ENCODE measurements at regions not wholly inside any gene's neighbourhood (a gene's known extent, or its start where the extent isn't known, plus 50 kb on each side); places are given as distances from the start of the nearest gene placed in this dataset.

DNA sequence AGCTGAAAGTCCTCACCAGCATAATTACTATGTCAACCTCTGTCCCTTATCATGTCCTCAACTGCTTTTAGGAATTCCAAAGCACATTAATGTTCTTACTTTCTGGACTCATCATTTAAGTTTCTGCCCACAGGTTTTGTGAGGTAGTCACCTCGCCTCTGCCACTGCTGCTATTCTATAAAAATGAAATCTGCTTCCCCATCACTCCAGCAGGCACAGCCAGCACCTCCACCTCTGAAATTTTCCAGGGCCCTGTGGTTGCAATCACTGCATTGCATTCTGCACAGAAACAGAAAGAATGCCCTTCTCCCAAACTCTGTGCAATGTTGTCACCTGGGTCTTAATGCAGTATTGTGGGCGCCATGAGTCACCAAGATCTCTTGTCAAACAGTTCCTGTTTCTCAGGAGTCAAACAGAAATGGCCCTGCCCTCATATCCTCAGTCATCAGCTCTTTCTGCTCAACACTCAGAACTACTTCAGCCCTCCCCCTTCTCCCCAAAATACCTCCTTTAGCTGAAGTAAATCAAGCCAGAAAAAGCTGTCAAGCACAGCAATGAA, 529.2 kb upstream of the NBEA start:
- CTCF ChIA-PET = no interaction called here
- DNase-seq (ENCODE audit: extremely low spot score) = no peak
- POLR2A ChIA-PET = no interaction called here
- TF ChIP-seq, protein P1, sequence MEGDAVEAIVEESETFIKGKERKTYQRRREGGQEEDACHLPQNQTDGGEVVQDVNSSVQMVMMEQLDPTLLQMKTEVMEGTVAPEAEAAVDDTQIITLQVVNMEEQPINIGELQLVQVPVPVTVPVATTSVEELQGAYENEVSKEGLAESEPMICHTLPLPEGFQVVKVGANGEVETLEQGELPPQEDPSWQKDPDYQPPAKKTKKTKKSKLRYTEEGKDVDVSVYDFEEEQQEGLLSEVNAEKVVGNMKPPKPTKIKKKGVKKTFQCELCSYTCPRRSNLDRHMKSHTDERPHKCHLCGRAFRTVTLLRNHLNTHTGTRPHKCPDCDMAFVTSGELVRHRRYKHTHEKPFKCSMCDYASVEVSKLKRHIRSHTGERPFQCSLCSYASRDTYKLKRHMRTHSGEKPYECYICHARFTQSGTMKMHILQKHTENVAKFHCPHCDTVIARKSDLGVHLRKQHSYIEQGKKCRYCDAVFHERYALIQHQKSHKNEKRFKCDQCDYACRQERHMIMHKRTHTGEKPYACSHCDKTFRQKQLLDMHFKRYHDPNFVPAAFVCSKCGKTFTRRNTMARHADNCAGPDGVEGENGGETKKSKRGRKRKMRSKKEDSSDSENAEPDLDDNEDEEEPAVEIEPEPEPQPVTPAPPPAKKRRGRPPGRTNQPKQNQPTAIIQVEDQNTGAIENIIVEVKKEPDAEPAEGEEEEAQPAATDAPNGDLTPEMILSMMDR (IDR thresholded peaks at IDR 0.05; ENCODE audit: control extremely low read depth, extremely low read depth, low read depth, missing control alignments) = no peak

DNA sequence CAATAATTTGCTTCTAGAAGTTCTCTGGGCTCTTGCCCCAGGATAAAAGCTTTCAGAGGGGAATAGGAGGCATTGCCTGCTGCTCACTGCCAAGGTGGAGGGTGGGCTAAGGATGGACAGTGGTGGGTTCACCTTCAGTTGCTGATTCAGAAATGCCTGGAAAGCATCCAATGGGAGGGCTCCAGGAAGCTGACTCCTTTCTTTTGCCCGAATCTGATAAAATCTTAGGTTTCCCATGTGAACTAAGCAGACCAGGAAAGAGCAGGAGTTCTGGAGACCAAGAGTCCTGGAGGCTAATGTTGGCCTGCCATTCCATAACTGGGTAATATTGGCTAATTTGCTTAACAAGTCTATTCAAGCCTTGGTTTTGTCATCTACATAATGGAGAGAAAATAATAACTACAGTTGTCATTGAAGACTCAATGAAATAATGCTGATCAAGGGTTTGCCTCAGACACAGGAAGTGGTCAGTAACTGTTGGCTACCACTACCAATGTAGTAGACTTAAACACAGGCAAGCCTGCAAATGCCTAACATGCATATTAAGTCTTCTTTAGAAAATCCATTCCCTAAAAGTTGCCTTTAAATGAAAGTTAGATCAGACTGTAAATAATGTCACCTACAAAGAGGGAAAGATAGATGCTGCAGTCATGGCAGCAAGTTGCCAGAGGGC, 528.4 kb upstream of the NBEA start:
- TF ChIP-seq, protein P1 (IDR thresholded peaks at IDR 0.05; ENCODE audit: control extremely low read depth, extremely low read depth, low read depth, missing control alignments) = no peak
- DNase-seq (ENCODE audit: extremely low spot score) = no peak
- CTCF ChIA-PET = no interaction called here
- POLR2A ChIA-PET = no interaction called here

DNA sequence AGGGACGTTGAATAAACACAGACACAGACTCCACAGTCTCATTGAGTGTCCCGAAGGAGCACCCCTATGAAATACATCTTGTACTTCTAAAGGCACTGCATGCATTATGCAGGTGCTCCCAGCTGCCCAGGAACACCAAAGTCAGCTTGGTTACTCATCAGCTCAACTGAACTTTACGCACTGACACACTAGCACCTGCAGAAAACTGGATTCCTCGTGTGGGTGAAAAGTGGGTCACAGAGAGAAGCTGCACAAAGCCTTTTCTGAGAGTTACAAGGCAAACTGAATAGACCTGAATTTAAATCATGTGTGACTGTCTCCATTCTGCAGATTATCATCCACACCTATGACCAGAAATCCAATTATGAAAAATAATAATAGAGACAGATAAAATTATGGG, 527.5 kb upstream of the NBEA start:
- TF ChIP-seq, protein P1 (IDR thresholded peaks at IDR 0.05; ENCODE audit: control extremely low read depth, extremely low read depth, low read depth, missing control alignments) = no peak
- ChIA-PET POLR2A (no interaction called here), CTCF (interaction anchor here (1.9 kb wide), 1 partner anchor 19 kb away, joined by 5 read pairs; no protein-coding TSS in a partner anchor)
- DNase-seq (ENCODE audit: extremely low spot score) = no peak

DNA sequence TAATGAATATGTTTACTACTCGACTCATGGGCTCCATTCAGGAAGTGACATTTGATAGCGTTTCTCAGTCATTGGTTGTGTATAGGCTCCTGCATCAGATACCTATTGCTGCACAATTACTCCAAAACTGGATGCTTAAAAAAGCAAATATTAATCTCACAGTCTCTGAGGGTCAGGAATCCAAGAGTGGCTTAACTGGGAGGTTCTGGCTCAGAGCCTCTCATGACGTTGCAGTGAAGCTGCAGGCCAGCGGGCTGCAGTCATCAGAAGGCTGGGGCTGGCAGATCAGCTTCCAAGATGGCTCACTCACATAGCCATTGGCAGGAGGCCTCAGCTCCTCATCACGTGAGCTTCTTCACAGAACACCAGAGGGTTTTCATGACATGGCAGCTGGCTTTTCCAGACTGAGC, 525.1 kb upstream of the NBEA start:
- no peak for DNase-seq (ENCODE audit: extremely low spot score)
- CTCF ChIA-PET = no interaction called here
- POLR2A ChIA-PET = no interaction called here

DNA sequence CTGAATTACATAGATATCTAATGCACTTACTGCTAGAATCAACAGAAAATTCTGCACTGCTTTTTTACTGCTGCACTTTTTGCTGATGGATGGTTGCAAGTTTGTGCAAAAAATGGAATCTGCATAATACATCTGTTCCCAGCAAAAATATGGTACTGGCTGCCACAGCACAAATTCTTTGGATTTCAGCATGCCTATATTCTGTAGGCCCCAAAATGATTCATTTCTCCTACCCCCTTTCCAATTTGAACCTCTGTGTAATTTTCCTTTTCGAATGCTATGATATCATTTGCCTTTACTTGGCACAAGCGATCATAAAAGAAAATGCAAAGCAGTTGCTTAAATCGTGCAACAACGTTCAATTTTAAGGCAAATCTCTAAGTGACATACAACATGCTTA, 524.2 kb upstream of the NBEA start:
- POLR2A ChIA-PET = no interaction called here
- TF ChIP-seq, protein P1 (IDR thresholded peaks at IDR 0.05; ENCODE audit: control extremely low read depth, extremely low read depth, low read depth, missing control alignments) = no peak
- CTCF ChIA-PET = no interaction called here
- no peak for DNase-seq (ENCODE audit: extremely low spot score)

More for the DNA sequence above, 525.1 kb upstream of the NBEA start:
- TF ChIP-seq, protein P1 (IDR thresholded peaks at IDR 0.05; ENCODE audit: control extremely low read depth, extremely low read depth, low read depth, missing control alignments) = no peak

DNA sequence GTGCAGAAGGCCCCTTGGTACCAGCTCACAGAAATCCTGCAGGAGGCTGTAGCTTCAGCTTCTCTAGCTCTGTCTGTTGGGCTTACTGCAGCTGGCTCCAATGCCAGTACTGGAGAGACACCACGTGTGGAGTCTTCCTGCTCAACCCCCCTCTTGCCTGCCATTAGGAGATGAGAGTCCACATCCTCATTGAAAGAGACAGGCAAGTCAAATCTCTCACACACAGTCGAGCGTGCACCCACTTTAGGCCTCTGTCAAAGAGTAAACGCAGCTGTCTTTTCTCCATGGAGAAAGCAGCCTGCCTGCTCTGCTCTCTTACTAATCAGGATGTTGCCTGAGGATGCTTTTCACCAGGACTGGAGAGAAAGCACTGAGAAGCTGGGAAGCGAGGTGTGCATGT, 523.0 kb upstream of the NBEA start:
- no peak for DNase-seq (ENCODE audit: extremely low spot score)
- CTCF ChIA-PET = no interaction called here
- TF ChIP-seq, protein P1 (IDR thresholded peaks at IDR 0.05; ENCODE audit: control extremely low read depth, extremely low read depth, low read depth, missing control alignments) = no peak
- POLR2A ChIA-PET = no interaction called here

All from GM10248 (cell line).